HG02588 (cell line): ENCODE measurements at regions not wholly inside any gene's neighbourhood (a gene's known extent, or its start where the extent isn't known, plus 50 kb on each side); places are given as distances from the start of the nearest gene placed in this dataset.
A peak's percentile ranks its signal among the peaks of the same experiment; 100 is the strongest.

Experiments used
- ATAC-seq: cut with Tn5 transposase; IDR thresholded peaks from one replicate; pipeline ENCODE4 v1.9.1; 2021; ENCODE audit warnings: mild to moderate bottlenecking, moderate library complexity; ENCODE audit not compliant: unreplicated experiment

- no peak for ATAC-seq
These were observed 91.1 kb downstream of the IRF8 start for GRCh38 chr16:85989863-85990643.

GRCh38 chr16:85990861-85991301, 91.9 kb downstream of the IRF8 start:
- ATAC-seq = no peak

- no peak for ATAC-seq
These were observed 92.5 kb downstream of the IRF8 start for GRCh38 chr16:85991425-85991824.

GRCh38 chr16:85991856-85992255, 92.9 kb downstream of the IRF8 start:
- ATAC-seq = no peak

- no peak for ATAC-seq
These were observed 93.4 kb downstream of the IRF8 start for GRCh38 chr16:85992359-85992758.

GRCh38 chr16:85992779-85993178, 93.8 kb downstream of the IRF8 start:
- no peak for ATAC-seq

GRCh38 chr16:85994492-85995490, 95.8 kb downstream of the IRF8 start:
- ATAC-seq = no peak

- ATAC-seq = no peak
These were observed 96.8 kb downstream of the IRF8 start for GRCh38 chr16:85995541-85996423.

GRCh38 chr16:85996843-85997242, 97.9 kb downstream of the IRF8 start:
- ATAC-seq = no peak

- no peak for ATAC-seq
These were observed 99.4 kb downstream of the IRF8 start for GRCh38 chr16:85998171-85998867.

- ATAC-seq = no peak
These were observed 100.1 kb downstream of the IRF8 start for GRCh38 chr16:85998868-85999729.

- ATAC-seq = no peak
These were observed 100.8 kb downstream of the IRF8 start for GRCh38 chr16:85999778-86000177.

- ATAC-seq = peak; percentile 76
These were observed 103.4 kb downstream of the IRF8 start for GRCh38 chr16:86002178-86002900.

- ATAC-seq = no peak
These were observed 108.6 kb downstream of the IRF8 start for GRCh38 chr16:86007524-86007923.

GRCh38 chr16:86010680-86011141, 111.7 kb downstream of the IRF8 start:
- no peak for ATAC-seq

- no peak for ATAC-seq
These were observed 112.6 kb downstream of the IRF8 start for GRCh38 chr16:86011532-86011931.

- ATAC-seq = no peak
These were observed 113.3 kb downstream of the IRF8 start for GRCh38 chr16:86012221-86012620.

- ATAC-seq = no peak
These were observed 114.9 kb downstream of the IRF8 start for GRCh38 chr16:86013867-86014266.
